Skeletal muscle satellite cell (primary cell): ENCODE measurements at regions not wholly inside any gene's neighbourhood (a gene's known extent, or its start where the extent isn't known, plus 50 kb on each side); places are given as distances from the start of the nearest gene placed in this dataset.

Experiments used
- H3K27me3 ChIP-seq: 2 replicates; pipeline ENCODE4 v1.7.0; 2013; ENCODE audit warnings: low read length; ENCODE audit not compliant: control insufficient read depth, insufficient read depth
- H3K36me3 ChIP-seq: 2 replicates; pipeline ENCODE4 v1.7.0; 2013; ENCODE audit warnings: mild to moderate bottlenecking, control low read depth, low read length; ENCODE audit not compliant: insufficient read depth
- H3K4me1 ChIP-seq: 2 replicates; pipeline ENCODE4 v1.7.0; 2013; ENCODE audit warnings: low read length; ENCODE audit not compliant: control insufficient read depth, insufficient read depth
- H3K4me2 ChIP-seq: 2 replicates; pipeline ENCODE4 v1.7.0; 2013; ENCODE audit warnings: mild to moderate bottlenecking, low read length
- H3K4me3 ChIP-seq: 2 replicates; pipeline ENCODE4 v1.7.0; 2013; ENCODE audit warnings: low read length
- H3K9ac ChIP-seq: 2 replicates; pipeline ENCODE4 v1.7.0; 2013; ENCODE audit warnings: mild to moderate bottlenecking, low read depth, low read length, moderate library complexity
- H3K9me3 ChIP-seq: replicated peaks from 2 replicates; pipeline ENCODE4 v1.7.0; 2013; ENCODE audit warnings: mild to moderate bottlenecking, control low read depth, low read length

- Histone ChIP-seq H3K36me3 (no peaks in the 10 kb centered on the region), H3K4me1 (peaks cover 43% of the 10 kb centered on the region), H3K9ac (no peak overlapping the region), H3K27me3 (no peaks in the 10 kb centered on the region), H3K4me2 (no peak overlapping the region), H3K4me3 (no peak overlapping the region), H3K9me3 (no peaks in the 10 kb centered on the region)
Observed at GRCh38 chr17:68792042-68792685, 163.0 kb downstream of the ABCA8 start.

- Histone ChIP-seq H3K36me3 (no peaks in the 10 kb centered on the region), H3K9ac (no peak overlapping the region), H3K9me3 (no peaks in the 10 kb centered on the region), H3K27me3 (no peaks in the 10 kb centered on the region), H3K4me2 (no peak overlapping the region), H3K4me3 (no peak overlapping the region), H3K4me1 (peaks cover 43% of the 10 kb centered on the region)
Observed at GRCh38 chr17:68790931-68791330, 164.3 kb downstream of the ABCA8 start.

- Histone ChIP-seq H3K4me2 (no peak overlapping the region), H3K27me3 (no peaks in the 10 kb centered on the region), H3K9ac (no peak overlapping the region), H3K4me1 (peaks cover 43% of the 10 kb centered on the region), H3K36me3 (no peaks in the 10 kb centered on the region), H3K9me3 (no peaks in the 10 kb centered on the region), H3K4me3 (no peak overlapping the region)
Observed at GRCh38 chr17:68790492-68790891, 164.7 kb downstream of the ABCA8 start.

GRCh38 chr17:68789203-68789962 lies 165.8 kb downstream of the ABCA8 start:
- Histone ChIP-seq H3K4me1 (peaks cover 33% of the 10 kb centered on the region), H3K9ac (no peak overlapping the region), H3K4me3 (no peak overlapping the region), H3K27me3 (no peaks in the 10 kb centered on the region), H3K36me3 (no peaks in the 10 kb centered on the region), H3K9me3 (no peaks in the 10 kb centered on the region), H3K4me2 (no peak overlapping the region)

- H3K9me3 ChIP-seq = no peaks in the 10 kb centered on the region
- no peak overlapping the region for H3K4me3 ChIP-seq
- H3K4me1 ChIP-seq = peaks cover 8% of the 10 kb centered on the region
- no peak overlapping the region for H3K4me2 ChIP-seq
- H3K9ac ChIP-seq = no peak overlapping the region
- H3K36me3 ChIP-seq = no peaks in the 10 kb centered on the region
- H3K27me3 ChIP-seq = no peaks in the 10 kb centered on the region
Observed at GRCh38 chr17:68785565-68786486, 169.4 kb downstream of the ABCA8 start.

GRCh38 chr17:68784431-68784830 lies 170.8 kb downstream of the ABCA8 start:
- H3K4me2 ChIP-seq = no peak overlapping the region
- no peak overlapping the region for H3K9ac ChIP-seq
- peaks cover 5% of the 10 kb centered on the region for H3K4me1 ChIP-seq
- no peaks in the 10 kb centered on the region for H3K27me3 ChIP-seq
- H3K9me3 ChIP-seq = no peaks in the 10 kb centered on the region
- no peaks in the 10 kb centered on the region for H3K36me3 ChIP-seq
- no peak overlapping the region for H3K4me3 ChIP-seq

- H3K9ac ChIP-seq = no peak overlapping the region
- H3K36me3 ChIP-seq = no peaks in the 10 kb centered on the region
- no peaks in the 10 kb centered on the region for H3K9me3 ChIP-seq
- no peak overlapping the region for H3K4me2 ChIP-seq
- H3K27me3 ChIP-seq = no peaks in the 10 kb centered on the region
- H3K4me3 ChIP-seq = no peak overlapping the region
- peaks cover 5% of the 10 kb centered on the region for H3K4me1 ChIP-seq
Observed at GRCh38 chr17:68783861-68784260, 171.3 kb downstream of the ABCA8 start.

- H3K36me3 ChIP-seq = no peaks in the 10 kb centered on the region
- no peaks in the 10 kb centered on the region for H3K9me3 ChIP-seq
- H3K4me1 ChIP-seq = peaks cover 9% of the 10 kb centered on the region
- H3K9ac ChIP-seq = no peak overlapping the region
- H3K4me2 ChIP-seq = no peak overlapping the region
- no peak overlapping the region for H3K4me3 ChIP-seq
- H3K27me3 ChIP-seq = no peaks in the 10 kb centered on the region
Observed at GRCh38 chr17:68782789-68783188, 172.4 kb downstream of the ABCA8 start.

GRCh38 chr17:68780596-68780995 lies 174.6 kb downstream of the ABCA8 start:
- Histone ChIP-seq H3K4me2 (no peak overlapping the region), H3K36me3 (no peaks in the 10 kb centered on the region), H3K4me3 (no peak overlapping the region), H3K9ac (no peak overlapping the region), H3K4me1 (peaks cover 13% of the 10 kb centered on the region), H3K9me3 (no peaks in the 10 kb centered on the region), H3K27me3 (no peaks in the 10 kb centered on the region)

- Histone ChIP-seq H3K4me3 (no peak overlapping the region), H3K27me3 (no peaks in the 10 kb centered on the region), H3K9me3 (no peaks in the 10 kb centered on the region), H3K9ac (no peak overlapping the region), H3K36me3 (no peaks in the 10 kb centered on the region), H3K4me2 (no peak overlapping the region), H3K4me1 (peaks cover 25% of the 10 kb centered on the region)
Observed at GRCh38 chr17:68778726-68779125, 176.5 kb downstream of the ABCA8 start.

- H3K4me3 ChIP-seq = no peak overlapping the region
- peaks cover 22% of the 10 kb centered on the region for H3K4me1 ChIP-seq
- H3K36me3 ChIP-seq = no peaks in the 10 kb centered on the region
- no peaks in the 10 kb centered on the region for H3K9me3 ChIP-seq
- peak overlapping the region; percentile 20 for H3K4me2 ChIP-seq
- no peak overlapping the region for H3K9ac ChIP-seq
- no peaks in the 10 kb centered on the region for H3K27me3 ChIP-seq
Observed at GRCh38 chr17:68777856-68778694, 176.9 kb upstream of the FAM20A start.
